Astrocyte of the cerebellum (primary cell): ENCODE measurements at regions not wholly inside any gene's neighbourhood (a gene's known extent, or its start where the extent isn't known, plus 50 kb on each side); places are given as distances from the start of the nearest gene placed in this dataset.
"Not testable (repeated sequence)": the region's sequence is repeated elsewhere in the genome, so short reads cannot be mapped to it uniquely, and the experiment has no call there.

ENCODE experiments used
- DNase-seq: peaks from one replicate; pipeline ENCODE4 v3.0.0-alpha.2; 2011; ENCODE audit warnings: low read depth
- H3K4me3 ChIP-seq: 2 replicates; pipeline ENCODE4 v1.5.1; 2011; ENCODE audit warnings: mild to moderate bottlenecking, low read depth, low read length, moderate library complexity
- in situ Hi-C: cut with HindIII; loops from 2 replicates; pipeline ENCODE4 v1.10.0; 2017; ENCODE audit warnings: low sequenced_read_pairs
- TF ChIP-seq, protein P1 (sequence below): IDR thresholded peaks from 2 replicates; pipeline ENCODE4 v1.5.1; 2012; ENCODE audit warnings: low read length, low read depth, moderate library complexity, mild to moderate bottlenecking; ENCODE audit errors: missing control alignments

DNA sequence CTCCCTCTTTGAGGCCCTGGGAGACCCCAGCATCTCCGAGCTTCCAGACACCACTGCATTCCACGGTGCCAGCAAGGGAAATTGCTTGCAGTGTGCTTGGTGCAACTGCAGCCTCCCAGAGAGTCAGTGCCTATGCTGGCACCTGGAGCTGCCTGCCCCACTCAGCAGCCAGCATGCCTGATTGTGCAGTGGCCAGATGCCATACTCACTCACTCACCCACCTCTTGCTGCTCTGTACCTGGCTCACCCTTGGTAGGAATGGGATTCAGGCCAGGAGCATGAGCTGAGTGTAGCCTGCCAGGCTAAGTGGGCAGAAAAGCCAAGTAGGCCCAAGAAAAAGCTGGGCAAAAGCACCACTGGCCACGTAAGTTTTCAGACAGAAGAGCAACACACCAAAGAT, 651.4 kb downstream of the GABRG1 start:
- H3K4me3 ChIP-seq: no peak overlapping the region
- in situ Hi-C loops: no loop called here
- TF ChIP-seq, protein P1, sequence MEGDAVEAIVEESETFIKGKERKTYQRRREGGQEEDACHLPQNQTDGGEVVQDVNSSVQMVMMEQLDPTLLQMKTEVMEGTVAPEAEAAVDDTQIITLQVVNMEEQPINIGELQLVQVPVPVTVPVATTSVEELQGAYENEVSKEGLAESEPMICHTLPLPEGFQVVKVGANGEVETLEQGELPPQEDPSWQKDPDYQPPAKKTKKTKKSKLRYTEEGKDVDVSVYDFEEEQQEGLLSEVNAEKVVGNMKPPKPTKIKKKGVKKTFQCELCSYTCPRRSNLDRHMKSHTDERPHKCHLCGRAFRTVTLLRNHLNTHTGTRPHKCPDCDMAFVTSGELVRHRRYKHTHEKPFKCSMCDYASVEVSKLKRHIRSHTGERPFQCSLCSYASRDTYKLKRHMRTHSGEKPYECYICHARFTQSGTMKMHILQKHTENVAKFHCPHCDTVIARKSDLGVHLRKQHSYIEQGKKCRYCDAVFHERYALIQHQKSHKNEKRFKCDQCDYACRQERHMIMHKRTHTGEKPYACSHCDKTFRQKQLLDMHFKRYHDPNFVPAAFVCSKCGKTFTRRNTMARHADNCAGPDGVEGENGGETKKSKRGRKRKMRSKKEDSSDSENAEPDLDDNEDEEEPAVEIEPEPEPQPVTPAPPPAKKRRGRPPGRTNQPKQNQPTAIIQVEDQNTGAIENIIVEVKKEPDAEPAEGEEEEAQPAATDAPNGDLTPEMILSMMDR: no peak
- DNase-seq: no peak

DNA sequence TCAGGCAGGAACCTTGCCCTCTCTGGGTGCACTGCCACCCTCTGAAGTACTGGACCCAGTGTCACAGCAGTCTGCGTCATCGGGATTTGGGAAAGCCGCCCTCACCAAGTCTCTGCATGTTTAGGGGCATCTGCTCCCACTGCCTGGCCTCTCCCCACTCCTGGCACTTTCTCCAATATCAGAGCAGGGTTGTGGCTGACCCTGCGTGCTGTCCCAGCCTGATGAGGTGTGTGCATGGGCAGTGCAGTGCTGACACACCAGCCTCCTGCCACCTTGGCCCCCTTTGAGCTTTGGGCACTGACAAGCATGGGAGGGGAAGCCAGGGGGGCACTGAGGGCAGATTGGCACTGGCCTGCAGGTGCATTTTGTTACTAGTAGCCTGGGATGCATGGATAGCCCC, 652.5 kb downstream of the GABRG1 start:
- no peak for DNase-seq
- in situ Hi-C loops: no loop called here
- TF ChIP-seq, protein P1: no peak
- H3K4me3 ChIP-seq: no peak overlapping the region

GRCh38 chr4:45467157-45467556, 656.7 kb downstream of the GABRG1 start:
- H3K4me3 ChIP-seq: no peak overlapping the region
- DNase-seq: no peak
- in situ Hi-C loops: no loop called here
- TF ChIP-seq, protein P1: no peak

GRCh38 chr4:45460157-45460556, 663.7 kb downstream of the GABRG1 start:
- DNase-seq, H3K4me3 ChIP-seq, in situ Hi-C loops: not testable (repeated sequence)

DNA sequence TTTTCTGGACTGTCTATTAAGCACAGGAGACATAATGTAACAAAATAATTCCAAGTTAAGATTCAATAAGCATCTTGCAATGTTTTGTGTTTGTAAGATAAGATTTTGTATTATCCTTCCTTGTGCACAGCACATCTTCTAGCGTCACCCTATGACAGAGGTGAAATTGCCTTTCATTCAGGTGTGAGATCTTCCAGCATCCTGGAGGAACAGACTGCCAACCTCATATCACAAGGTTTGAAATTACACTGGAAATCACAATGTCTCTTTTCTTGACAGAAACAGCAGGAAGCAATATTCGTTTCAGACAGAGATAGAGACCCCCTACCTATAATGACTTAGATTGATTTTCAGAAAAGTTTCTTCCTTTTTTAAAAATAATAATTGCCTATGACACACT, 668.6 kb downstream of the GABRG1 start:
- in situ Hi-C loops: no loop called here
- no peak overlapping the region for H3K4me3 ChIP-seq
- TF ChIP-seq, protein P1: no peak
- DNase-seq: no peak

DNA sequence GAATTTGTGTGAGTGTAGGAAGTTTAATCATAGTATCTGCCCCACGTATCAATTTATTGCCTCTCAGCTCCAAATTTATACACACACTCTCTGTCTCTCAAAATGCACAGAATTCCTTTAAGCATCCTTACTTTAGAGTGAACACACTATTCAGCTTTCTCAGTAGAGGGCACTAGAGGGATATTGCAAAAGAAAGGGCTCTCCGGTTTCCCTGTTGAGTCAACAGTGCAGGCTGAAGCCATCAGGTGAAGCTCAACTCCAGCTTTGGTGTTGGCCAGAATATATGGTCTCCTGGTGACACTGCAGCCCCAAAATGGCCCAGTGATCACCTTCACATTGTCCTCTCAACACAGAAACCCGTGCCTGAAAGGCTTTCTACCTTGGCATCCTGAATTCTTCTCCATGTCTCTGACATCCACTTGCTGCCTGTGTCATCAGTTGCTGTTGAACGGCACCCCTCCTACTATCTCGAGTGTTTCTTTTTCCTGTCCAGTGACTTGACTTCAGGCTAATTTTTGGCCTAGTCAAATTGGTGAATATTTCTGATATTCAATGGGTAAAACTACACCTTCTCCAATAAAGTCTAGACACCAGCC, 670.5 kb downstream of the GABRG1 start:
- DNase-seq: peak; percentile 29
- H3K4me3 ChIP-seq: no peak overlapping the region
- in situ Hi-C loops: no loop called here
- TF ChIP-seq, protein P1: peak; percentile 75

- no peak overlapping the region for H3K4me3 ChIP-seq
- TF ChIP-seq, protein P1: peak; percentile 67
- in situ Hi-C loops: no loop called here
- peak; percentile 11 for DNase-seq
These were observed 681.4 kb downstream of the GABRG1 start for GRCh38 chr4:45442466-45442865.
